ENCODE measurements at regions not wholly inside any gene's neighbourhood (a gene's known extent, or its start where the extent isn't known, plus 50 kb on each side); places are given as distances from the start of the nearest gene placed in this dataset.

DNA sequence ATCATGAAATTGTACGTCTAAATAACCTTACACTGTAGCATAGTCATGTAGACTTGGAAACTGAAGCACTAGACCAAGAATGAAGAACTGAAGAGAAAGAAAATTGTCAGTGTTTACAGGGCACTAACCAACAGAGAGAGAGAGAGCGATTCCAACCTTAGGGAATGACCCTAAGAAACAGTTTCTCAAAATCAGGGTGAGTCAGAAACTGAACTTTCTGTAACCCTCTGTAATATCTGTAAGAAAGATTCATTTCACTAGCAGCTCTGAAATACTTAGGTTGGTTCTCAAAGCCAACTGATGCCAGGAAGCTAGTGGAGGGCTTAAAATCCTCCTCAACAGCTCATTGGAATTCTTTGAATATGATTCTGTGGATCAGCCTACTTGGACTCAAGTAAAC is 936.9 kb downstream of the EFNB2 start:
- TF ChIP-seq, protein P1, sequence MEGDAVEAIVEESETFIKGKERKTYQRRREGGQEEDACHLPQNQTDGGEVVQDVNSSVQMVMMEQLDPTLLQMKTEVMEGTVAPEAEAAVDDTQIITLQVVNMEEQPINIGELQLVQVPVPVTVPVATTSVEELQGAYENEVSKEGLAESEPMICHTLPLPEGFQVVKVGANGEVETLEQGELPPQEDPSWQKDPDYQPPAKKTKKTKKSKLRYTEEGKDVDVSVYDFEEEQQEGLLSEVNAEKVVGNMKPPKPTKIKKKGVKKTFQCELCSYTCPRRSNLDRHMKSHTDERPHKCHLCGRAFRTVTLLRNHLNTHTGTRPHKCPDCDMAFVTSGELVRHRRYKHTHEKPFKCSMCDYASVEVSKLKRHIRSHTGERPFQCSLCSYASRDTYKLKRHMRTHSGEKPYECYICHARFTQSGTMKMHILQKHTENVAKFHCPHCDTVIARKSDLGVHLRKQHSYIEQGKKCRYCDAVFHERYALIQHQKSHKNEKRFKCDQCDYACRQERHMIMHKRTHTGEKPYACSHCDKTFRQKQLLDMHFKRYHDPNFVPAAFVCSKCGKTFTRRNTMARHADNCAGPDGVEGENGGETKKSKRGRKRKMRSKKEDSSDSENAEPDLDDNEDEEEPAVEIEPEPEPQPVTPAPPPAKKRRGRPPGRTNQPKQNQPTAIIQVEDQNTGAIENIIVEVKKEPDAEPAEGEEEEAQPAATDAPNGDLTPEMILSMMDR (IDR thresholded peaks at IDR 0.05; ENCODE audit: borderline replicate concordance, control extremely low read depth, extremely low read depth, insufficient read depth, missing control alignments), result no peak
- in situ Hi-C loops (cut with MboI; ENCODE audit: low sequenced_read_pairs, unreplicated experiment), result no loop called here
- DNase-seq (ENCODE audit: low spot score), result no peak

DNA sequence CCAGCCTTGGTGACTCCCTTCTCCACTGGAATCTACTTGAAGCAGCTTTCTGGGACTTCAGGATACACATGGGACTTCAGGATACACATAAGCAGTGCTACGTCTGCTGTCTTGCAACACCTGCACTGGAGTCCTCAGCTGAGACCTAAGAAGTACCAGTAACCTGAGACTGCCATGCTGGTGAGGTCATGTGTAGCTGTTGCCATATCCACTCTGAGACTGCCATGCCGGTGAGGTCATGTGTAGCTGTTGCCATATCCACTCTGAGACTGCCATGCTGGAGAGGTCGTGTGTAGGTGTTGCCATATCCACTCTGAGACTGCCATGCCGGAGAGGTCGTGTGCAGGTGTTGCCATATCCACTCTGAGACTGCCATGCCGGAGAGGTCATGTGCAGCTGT is 937.9 kb downstream of the EFNB2 start:
- no peak for DNase-seq (ENCODE audit: low spot score)
- in situ Hi-C loops (cut with MboI; ENCODE audit: low sequenced_read_pairs, unreplicated experiment), result no loop called here
- TF ChIP-seq, protein P1 (IDR thresholded peaks at IDR 0.05; ENCODE audit: borderline replicate concordance, control extremely low read depth, extremely low read depth, insufficient read depth, missing control alignments), result no peak

DNA sequence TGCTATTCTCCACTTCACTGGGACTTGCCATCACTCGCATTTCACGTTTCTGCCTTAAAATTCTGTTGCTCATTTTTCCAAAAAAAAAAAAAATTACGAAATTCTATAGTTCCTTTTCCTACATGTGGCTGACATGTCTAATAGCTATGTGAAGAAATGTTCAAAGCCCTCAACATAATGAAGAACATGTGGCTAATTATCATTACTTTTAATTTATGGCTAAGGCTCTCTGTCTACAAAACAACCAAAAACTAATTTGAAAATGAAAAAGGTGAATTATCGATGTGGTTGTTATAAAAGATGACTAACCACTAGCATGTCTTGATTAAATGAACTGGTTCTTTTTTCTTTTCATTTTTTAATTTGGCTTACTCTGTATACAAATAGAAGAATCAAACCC is 940.0 kb downstream of the EFNB2 start:
- in situ Hi-C loops (cut with MboI; ENCODE audit: low sequenced_read_pairs, unreplicated experiment), result no loop called here
- TF ChIP-seq, protein P1 (IDR thresholded peaks at IDR 0.05; ENCODE audit: borderline replicate concordance, control extremely low read depth, extremely low read depth, insufficient read depth, missing control alignments), result no peak
- DNase-seq (ENCODE audit: low spot score), result no peak

DNA sequence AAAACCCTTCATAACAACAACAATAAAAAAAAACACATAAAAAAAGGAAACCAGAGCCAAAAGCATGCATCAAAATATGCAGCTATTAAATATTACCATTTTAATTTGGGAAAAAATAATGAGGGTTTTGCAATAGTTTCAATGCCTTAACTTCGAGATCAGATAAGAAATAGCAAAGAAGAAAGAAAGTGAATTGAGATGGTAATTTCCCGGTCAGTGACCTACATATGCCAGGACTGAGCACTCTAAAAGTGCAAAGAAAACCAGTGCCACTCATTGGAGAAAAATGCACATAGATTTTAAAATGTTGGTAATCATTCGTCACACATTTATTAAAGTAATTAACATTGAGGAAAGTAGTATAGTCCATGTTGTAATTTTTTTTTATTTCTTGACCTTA is 944.2 kb downstream of the EFNB2 start:
- no peak for DNase-seq (ENCODE audit: low spot score)
- TF ChIP-seq, protein P1 (IDR thresholded peaks at IDR 0.05; ENCODE audit: borderline replicate concordance, control extremely low read depth, extremely low read depth, insufficient read depth, missing control alignments), result no peak
- in situ Hi-C loops (cut with MboI; ENCODE audit: low sequenced_read_pairs, unreplicated experiment), result no loop called here

DNA sequence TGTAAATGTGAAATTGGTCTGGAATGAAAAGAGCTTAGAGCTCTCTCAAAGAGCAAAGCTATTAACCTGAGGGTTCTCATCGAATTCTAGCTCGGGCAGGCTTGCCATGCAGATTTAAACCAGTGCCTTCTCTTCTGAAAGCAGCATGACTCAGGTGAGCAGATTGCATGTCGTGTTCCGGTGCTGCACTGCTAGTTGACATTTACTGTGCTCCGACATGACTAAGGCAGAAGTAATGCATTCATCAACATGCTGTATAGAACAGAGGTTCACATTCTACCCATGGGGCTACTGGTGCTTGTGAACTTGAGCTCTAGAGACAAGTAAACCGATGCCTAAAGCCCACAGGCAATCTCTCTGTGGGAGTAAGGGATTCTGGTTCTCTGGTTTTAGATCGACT is 947.7 kb downstream of the EFNB2 start:
- TF ChIP-seq, protein P1 (IDR thresholded peaks at IDR 0.05; ENCODE audit: borderline replicate concordance, control extremely low read depth, extremely low read depth, insufficient read depth, missing control alignments), result no peak
- in situ Hi-C loops (cut with MboI; ENCODE audit: low sequenced_read_pairs, unreplicated experiment), result no loop called here
- DNase-seq (ENCODE audit: low spot score), result no peak

DNA sequence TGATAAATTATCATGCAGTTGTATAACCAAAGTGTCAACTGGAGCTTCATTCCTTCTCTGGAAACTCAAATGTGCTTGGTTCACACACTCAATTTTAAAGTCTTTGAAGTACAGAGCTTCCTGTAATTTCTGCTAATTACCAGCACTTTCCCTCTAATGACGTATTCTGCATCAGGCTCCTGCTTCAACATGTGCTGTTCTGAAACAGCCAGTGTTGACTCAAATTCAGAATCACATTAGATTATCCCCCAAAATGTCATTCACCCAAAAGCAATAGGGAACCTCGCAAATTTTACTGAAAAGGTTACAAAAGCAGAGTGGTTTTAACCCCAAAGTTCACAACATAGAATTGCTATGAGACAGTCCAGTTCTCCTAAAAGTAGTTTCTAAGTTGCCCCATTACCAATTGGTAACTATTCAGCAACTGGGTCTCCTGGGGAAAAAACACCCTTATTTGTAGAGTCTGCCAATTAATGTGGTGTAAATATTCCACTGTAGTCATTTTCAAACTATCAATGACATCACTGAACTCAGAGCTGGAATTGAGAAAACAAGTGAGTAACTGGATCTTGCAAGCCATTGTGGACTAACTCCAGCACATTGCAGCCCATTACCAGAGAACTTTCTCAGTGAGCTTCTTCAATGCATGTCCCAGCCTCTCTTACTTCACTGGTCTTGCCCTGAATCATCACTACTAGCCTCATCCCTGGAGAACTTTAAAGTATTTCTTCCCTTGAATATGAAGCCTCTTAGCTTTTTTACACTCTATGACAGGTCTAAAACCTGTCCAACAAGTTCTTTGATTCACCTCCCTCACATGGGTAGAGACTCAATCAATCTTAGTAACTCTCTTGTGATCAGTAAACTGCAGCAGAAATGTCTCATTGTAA is 955.4 kb downstream of the EFNB2 start:
- TF ChIP-seq, protein P1 (IDR thresholded peaks at IDR 0.05; ENCODE audit: borderline replicate concordance, control extremely low read depth, extremely low read depth, insufficient read depth, missing control alignments), result no peak
- no peak for DNase-seq (ENCODE audit: low spot score)
- in situ Hi-C loops (cut with MboI; ENCODE audit: low sequenced_read_pairs, unreplicated experiment), result no loop called here

Measured in GM13976 (cell line).